Loucy (cell line): ENCODE measurements at regions not wholly inside any gene's neighbourhood (a gene's known extent, or its start where the extent isn't known, plus 50 kb on each side); places are given as distances from the start of the nearest gene placed in this dataset.

Experiments used
- CTCF ChIP-seq: fragments of 200-600 bp; sonication (generic); conservative IDR thresholded peaks from 2 replicates; pipeline ENCODE4 v1.5.1; 2014; ENCODE audit warnings: mild to moderate bottlenecking, antibody characterized with exemption, low read length
- EZH2phosphoT487 ChIP-seq: fragments of 200-600 bp; IDR thresholded peaks from 2 replicates; pipeline ENCODE4 v1.6.1; 2018; ENCODE audit warnings: antibody characterized with exemption, mild to moderate bottlenecking, moderate library complexity, borderline replicate concordance

GRCh38 chr2:2575870-2576386 is 244.9 kb upstream of the MYT1L start:
- no peak for TF ChIP-seq CTCF
- TF ChIP-seq EZH2phosphoT487: no peak
